OCI-LY3 (cell line): ENCODE measurements at regions not wholly inside any gene's neighbourhood (a gene's known extent, or its start where the extent isn't known, plus 50 kb on each side); places are given as distances from the start of the nearest gene placed in this dataset.

Experiments used
- EZH2phosphoT487 ChIP-seq: fragments of 200-600 bp; shearing (Covaris generic); IDR thresholded peaks from 2 replicates; pipeline ENCODE4 v1.6.1; 2018; ENCODE audit warnings: antibody characterized with exemption, mixed run types, low read depth
- TF ChIP-seq, protein P1 (sequence below): fragments of 200-600, 300-600 bp; sonication (generic); IDR thresholded peaks from 2 replicates; pipeline ENCODE4 v1.5.1; 2014; ENCODE audit warnings: antibody characterized with exemption, low read length, low read depth

DNA sequence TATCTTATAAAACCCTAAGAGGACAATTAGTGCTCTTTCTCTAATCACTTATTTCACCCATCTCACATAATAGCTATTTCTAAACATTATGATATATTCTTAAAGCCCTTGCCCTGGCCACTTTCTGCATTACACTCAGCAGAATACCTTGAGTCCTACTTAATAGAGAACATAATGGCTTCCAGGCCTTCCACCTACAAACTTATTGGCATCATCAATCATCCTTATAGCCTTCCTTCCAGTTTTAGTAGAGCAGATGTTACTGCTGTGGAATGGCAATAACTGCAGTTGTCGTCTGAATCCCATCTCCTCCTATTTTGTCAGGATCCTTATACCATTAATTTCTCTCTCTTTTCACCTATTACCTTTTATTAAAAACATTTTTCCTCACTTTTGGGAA is 1127.4 kb downstream of the LRFN5 start:
- TF ChIP-seq, protein P1, sequence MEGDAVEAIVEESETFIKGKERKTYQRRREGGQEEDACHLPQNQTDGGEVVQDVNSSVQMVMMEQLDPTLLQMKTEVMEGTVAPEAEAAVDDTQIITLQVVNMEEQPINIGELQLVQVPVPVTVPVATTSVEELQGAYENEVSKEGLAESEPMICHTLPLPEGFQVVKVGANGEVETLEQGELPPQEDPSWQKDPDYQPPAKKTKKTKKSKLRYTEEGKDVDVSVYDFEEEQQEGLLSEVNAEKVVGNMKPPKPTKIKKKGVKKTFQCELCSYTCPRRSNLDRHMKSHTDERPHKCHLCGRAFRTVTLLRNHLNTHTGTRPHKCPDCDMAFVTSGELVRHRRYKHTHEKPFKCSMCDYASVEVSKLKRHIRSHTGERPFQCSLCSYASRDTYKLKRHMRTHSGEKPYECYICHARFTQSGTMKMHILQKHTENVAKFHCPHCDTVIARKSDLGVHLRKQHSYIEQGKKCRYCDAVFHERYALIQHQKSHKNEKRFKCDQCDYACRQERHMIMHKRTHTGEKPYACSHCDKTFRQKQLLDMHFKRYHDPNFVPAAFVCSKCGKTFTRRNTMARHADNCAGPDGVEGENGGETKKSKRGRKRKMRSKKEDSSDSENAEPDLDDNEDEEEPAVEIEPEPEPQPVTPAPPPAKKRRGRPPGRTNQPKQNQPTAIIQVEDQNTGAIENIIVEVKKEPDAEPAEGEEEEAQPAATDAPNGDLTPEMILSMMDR: no peak
- no peak for TF ChIP-seq EZH2phosphoT487
